RKO (cell line): ENCODE measurements at regions not wholly inside any gene's neighbourhood (a gene's known extent, or its start where the extent isn't known, plus 50 kb on each side); places are given as distances from the start of the nearest gene placed in this dataset.
"Not testable (repeated sequence)": the region's sequence is repeated elsewhere in the genome, so short reads cannot be mapped to it uniquely, and the experiment has no call there.

Experiments used
- DNase-seq: peaks from one replicate; pipeline ENCODE4 v3.0.0-alpha.2; 2016; ENCODE audit warnings: low spot score

DNA sequence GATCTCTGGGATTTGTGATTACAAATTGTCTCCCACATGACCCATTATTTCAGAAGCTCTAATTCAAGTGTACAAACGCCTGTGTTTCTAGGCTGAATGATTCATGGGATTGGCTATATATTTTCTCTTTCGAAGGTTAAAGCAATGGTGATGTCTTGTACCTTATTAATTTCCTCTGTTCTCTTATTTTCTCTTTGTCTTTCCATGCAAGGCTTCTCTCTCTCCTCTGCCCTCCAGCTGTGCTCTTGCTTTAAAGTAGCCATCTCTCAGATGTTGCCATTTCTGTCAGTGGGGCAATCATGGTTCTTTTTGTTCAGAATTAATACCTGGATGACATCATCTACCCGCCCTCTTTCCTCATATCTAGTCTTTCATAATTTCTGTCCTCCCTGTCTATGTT lies 184.3 kb upstream of the ATP10B start:
- DNase-seq = no peak

DNA sequence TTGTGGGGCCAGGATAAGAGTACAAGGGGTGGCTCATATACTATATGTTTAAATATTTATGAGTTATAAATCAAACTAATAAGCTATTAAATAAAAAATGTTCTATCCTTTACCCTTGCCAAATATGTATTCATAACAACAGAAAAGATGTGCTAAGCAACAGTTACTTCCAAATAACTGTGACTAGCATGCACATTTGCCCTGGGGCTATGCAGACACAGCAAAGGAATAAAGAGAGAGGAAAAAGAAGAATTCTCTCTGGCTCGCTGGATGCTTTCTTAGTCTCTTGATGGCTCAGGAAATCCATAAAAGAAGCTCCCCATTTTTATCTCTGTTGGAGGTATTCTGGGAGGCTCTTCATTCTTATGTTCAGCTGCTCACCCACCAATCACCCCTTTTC lies 182.4 kb upstream of the ATP10B start:
- no peak for DNase-seq

GRCh38 chr5:161030229-161030628 lies 178.2 kb upstream of the ATP10B start:
- no peak for DNase-seq

DNA sequence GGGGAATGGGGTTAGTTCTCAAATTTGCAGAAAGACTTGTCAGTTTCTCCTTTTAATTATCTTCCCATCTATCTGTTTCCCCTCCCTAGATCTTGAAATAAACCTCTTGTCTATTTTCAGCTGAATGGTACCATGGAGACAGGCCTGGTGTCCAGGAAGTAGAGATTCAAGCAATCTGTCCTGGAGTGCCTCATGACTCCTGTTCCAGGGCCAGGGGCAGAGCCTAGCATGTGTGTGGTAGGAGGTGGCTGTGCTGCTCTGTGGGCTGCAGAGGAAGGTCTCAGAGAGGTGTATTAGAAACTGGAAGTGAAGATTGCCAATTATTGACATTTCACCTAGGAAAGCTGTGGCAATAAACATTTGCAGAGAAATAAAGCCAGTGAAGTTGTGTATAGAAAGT lies 175.8 kb upstream of the ATP10B start:
- no peak for DNase-seq

GRCh38 chr5:161023551-161023950 lies 171.5 kb upstream of the ATP10B start:
- DNase-seq = no peak

- DNase-seq = no peak
Observed at GRCh38 chr5:161022151-161022550, 170.1 kb upstream of the ATP10B start.

- DNase-seq = no peak
Observed at GRCh38 chr5:161009817-161010216, 157.8 kb upstream of the ATP10B start.

- DNase-seq = no peak
Observed at GRCh38 chr5:161009194-161009593, 157.2 kb upstream of the ATP10B start.

GRCh38 chr5:161007879-161008278 lies 155.9 kb upstream of the ATP10B start:
- no peak for DNase-seq

DNA sequence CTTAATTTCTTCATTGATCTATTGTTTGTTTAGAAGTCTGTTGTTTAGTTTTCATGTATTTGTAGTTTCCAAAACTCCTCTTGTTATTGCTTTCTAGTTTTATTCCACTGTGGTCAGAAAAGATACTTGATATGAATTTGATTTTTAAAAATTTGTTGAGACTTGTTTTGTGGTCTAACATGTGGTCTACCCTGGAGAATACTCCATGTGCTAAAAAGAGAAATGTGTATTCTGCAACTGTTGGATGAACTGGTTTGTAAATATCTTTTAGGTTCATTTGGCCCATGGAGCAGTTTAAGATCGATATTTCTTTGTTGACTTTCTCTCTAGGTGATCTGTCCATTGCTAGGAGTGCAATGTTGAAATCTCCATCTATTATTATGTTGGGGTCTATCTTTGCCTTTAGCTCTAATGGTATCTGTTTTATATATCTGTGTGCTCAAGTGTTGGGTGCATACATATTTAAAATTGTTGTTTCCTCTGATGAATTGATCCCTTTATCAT lies 150.6 kb upstream of the ATP10B start:
- no peak for DNase-seq

- DNase-seq = no peak
Observed at GRCh38 chr5:161001604-161002003, 149.6 kb upstream of the ATP10B start.

- not testable (repeated sequence) for DNase-seq
Observed at GRCh38 chr5:161001142-161001541, 149.1 kb upstream of the ATP10B start.

- DNase-seq = no peak
Observed at GRCh38 chr5:160991205-160991604, 139.2 kb upstream of the ATP10B start.

DNA sequence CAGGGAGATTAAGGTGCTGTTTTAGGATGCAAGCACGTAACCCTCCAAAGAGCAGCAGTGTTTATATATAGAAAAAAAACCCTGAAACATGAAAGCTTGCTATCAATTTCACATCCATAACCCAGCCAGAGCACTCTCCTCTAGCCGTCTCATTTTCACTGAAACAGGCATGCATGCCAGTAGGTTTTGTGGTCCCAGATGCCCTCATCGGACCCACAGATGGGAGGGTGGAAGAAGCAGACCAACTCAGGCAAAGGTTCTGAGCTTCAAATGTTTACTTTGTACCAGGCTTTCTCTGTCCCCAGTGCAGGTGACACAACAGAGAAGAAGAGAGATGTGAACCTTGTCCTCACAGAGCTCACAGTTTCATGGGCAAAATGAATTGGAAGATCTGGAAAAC lies 127.4 kb upstream of the ATP10B start:
- DNase-seq = no peak

DNA sequence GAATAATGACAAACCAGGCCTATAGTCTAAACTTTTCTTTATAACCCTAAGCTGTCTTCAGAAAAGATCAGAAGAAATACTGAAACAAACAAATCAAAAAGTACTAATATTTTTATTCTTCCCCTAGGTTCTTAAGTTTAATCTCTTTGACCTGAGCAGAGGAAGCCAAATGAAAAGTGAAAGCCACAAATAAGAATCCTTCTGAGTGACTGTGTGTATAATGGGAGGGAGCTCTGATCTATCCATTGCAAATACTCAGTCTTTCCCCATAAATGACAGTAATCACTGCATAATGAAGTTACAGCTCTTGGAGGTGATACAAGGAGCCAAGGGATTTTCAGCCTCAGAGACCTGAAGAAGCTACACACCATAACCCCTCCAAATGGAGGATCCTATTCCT lies 126.9 kb upstream of the ATP10B start:
- DNase-seq = no peak

DNA sequence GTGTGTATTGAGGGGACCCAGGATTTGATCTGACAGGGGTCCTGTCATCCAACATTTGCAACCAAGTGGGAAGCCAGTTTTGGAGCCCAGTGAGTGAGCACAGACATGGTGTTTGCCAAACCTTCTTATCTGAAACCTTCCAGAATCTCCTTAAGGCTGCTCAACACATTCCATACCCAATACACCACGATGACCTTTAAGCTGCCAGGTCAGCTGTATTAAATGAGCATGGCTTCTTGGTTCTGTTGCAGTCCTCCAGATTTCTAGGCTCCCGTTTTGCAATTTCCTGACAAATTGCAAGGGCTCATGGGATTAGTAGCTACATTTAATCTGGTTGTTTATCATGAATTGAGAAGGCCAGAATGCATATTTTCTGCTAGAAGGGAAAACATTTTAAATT lies 124.2 kb upstream of the ATP10B start:
- DNase-seq = no peak

DNA sequence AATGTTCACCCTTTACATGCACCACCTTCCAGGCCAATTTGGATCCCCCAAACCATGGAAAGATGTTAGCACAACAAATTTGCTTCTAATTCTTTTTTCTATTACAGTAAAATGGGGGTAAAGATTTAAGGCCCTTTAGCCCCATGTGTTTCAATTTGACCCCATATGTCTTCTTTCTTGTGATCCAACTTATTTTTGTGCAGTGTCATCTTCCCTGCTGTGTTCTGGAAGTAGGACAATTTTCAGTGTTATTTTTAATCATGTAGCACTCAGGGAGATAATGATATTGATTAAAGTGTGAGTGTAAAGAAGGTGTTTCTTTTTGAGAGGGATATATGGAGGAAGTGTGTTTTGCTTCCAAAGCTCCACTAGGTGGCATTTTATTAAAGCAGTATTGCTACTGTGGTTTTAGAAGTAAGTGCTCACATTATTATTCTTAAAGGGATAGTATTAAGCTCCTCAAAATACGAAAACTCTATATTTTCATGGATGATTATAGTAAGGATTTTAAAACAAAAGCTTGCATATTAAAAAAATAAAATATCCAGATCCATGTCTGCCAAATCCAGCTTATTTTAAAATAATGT lies 118.7 kb upstream of the ATP10B start:
- DNase-seq = peak; percentile 24

GRCh38 chr5:160969645-160970044 lies 117.6 kb upstream of the ATP10B start:
- DNase-seq = no peak

- no peak for DNase-seq
Observed at GRCh38 chr5:160968480-160968879, 116.5 kb upstream of the ATP10B start.

- DNase-seq = no peak
Observed at GRCh38 chr5:160966921-160967320, 114.9 kb upstream of the ATP10B start.

GRCh38 chr5:160961761-160962160 lies 109.8 kb upstream of the ATP10B start:
- no peak for DNase-seq

- DNase-seq = no peak
Observed at GRCh38 chr5:160961038-160961437, 109.0 kb upstream of the ATP10B start.

DNA sequence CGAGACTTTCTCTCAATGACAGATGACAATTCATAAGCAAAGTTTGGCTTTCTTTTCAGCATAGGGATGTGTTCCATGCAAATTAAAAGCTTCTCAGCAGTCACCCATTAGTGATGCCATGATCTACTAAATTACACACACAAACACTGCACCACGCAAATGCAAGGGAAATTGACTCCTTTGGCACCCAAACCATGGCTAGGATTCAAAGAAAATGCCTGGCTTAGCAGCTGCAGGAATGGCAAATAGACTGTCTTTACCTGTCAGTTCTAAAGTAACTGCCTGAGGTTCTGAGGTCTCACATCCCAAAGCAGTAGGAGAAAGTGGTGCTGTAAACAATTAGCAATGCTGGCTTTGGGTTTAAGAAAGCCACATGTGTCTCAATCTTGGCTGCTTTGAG lies 108.6 kb upstream of the ATP10B start:
- DNase-seq = no peak

GRCh38 chr5:160959804-160960203 lies 107.8 kb upstream of the ATP10B start:
- peak; percentile 65 for DNase-seq
